ENCODE measurements at regions not wholly inside any gene's neighbourhood (a gene's known extent, or its start where the extent isn't known, plus 50 kb on each side); places are given as distances from the start of the nearest gene placed in this dataset.

GRCh38 chr1:90773812-90774211 is 56.7 kb upstream of the BARHL2 start:
- H3K9me3 Mint-ChIP-seq (ENCODE audit: low read depth), result no peaks in the 10 kb centered on the region
- H3K4me1 Mint-ChIP-seq (ENCODE audit: low read depth), result no peaks in the 10 kb centered on the region
- H3K4me3 Mint-ChIP-seq (ENCODE audit: unreplicated experiment), result no peak overlapping the region
- no peak overlapping the region for H3K27ac Mint-ChIP-seq (ENCODE audit: unreplicated experiment)
- TF ChIP-seq CTCF (IDR thresholded peaks at IDR 0.05), result no peak
- no peak for DNase-seq (ENCODE audit: low spot score)
- H3K27me3 Mint-ChIP-seq (ENCODE audit: low read depth), result no peaks in the 10 kb centered on the region
- no peaks in the 10 kb centered on the region for H3K36me3 Mint-ChIP-seq (ENCODE audit: low read depth)

- no peak for DNase-seq (ENCODE audit: low spot score)
- no peaks in the 10 kb centered on the region for H3K9me3 Mint-ChIP-seq (ENCODE audit: low read depth)
- H3K36me3 Mint-ChIP-seq (ENCODE audit: low read depth), result no peaks in the 10 kb centered on the region
- H3K4me1 Mint-ChIP-seq (ENCODE audit: low read depth), result no peaks in the 10 kb centered on the region
- H3K27me3 Mint-ChIP-seq (ENCODE audit: low read depth), result peaks cover 5% of the 10 kb centered on the region
- TF ChIP-seq CTCF (IDR thresholded peaks at IDR 0.05), result no peak
- no peak overlapping the region for H3K27ac Mint-ChIP-seq (ENCODE audit: unreplicated experiment)
- H3K4me3 Mint-ChIP-seq (ENCODE audit: unreplicated experiment), result no peak overlapping the region
Measured at GRCh38 chr1:90768826-90769225, 51.7 kb upstream of the BARHL2 start.

GRCh38 chr1:90768098-90768497 is 51.0 kb upstream of the BARHL2 start:
- no peak for TF ChIP-seq CTCF (IDR thresholded peaks at IDR 0.05)
- Mint-ChIP-seq H3K4me1 (ENCODE audit: low read depth) (no peaks in the 10 kb centered on the region), H3K27ac (ENCODE audit: unreplicated experiment) (no peak overlapping the region), H3K36me3 (ENCODE audit: low read depth) (no peaks in the 10 kb centered on the region), H3K9me3 (ENCODE audit: low read depth) (no peaks in the 10 kb centered on the region), H3K27me3 (ENCODE audit: low read depth) (peaks cover 8% of the 10 kb centered on the region), H3K4me3 (ENCODE audit: unreplicated experiment) (no peak overlapping the region)
- no peak for DNase-seq (ENCODE audit: low spot score)
